GM23338 (cell line): ENCODE measurements at regions not wholly inside any gene's neighbourhood (a gene's known extent, or its start where the extent isn't known, plus 50 kb on each side); places are given as distances from the start of the nearest gene placed in this dataset.

Source experiments
- ATAC-seq: fragments of 200-7000 bp; cut with Tn5 transposase; 3 replicates; pipeline ENCODE4 v1.9.1; 2020
- DNase-seq: peaks from one replicate; pipeline ENCODE4 v3.0.0-alpha.2; 2015; ENCODE audit warnings: low spot score
- H2AFZ ChIP-seq: fragments of 200-600 bp; sonication (generic); 2 replicates; pipeline ENCODE4 v1.8.0; 2016; ENCODE audit warnings: antibody characterized with exemption, mild to moderate bottlenecking, moderate library complexity
- H3F3A ChIP-seq: fragments of 200-600 bp; sonication (generic); replicated peaks from 2 replicates; pipeline ENCODE4 v1.8.0; 2017; ENCODE audit warnings: antibody characterized with exemption, mixed run types, low read depth
- H3K27ac ChIP-seq: fragments of 200-600 bp; sonication (generic); 2 replicates; pipeline ENCODE4 v1.6.1; 2016; ENCODE audit warnings: low read depth
- H3K27me3 ChIP-seq: fragments of 200-600 bp; sonication (generic); 2 replicates; pipeline ENCODE4 v1.8.0; 2016; ENCODE audit warnings: mild to moderate bottlenecking, mixed run types, moderate library complexity; ENCODE audit not compliant: insufficient read depth
- H3K36me3 ChIP-seq: fragments of 200-600 bp; sonication (generic); 2 replicates; pipeline ENCODE4 v1.8.0; 2016; ENCODE audit warnings: mild to moderate bottlenecking; ENCODE audit not compliant: insufficient read depth
- H3K4me1 ChIP-seq: fragments of 200-600 bp; sonication (generic); 2 replicates; pipeline ENCODE4 v1.8.0; 2016; ENCODE audit warnings: mild to moderate bottlenecking, moderate library complexity; ENCODE audit not compliant: insufficient read depth
- H3K4me2 ChIP-seq: fragments of 200-600 bp; sonication (generic); 2 replicates; pipeline ENCODE4 v1.7.1; 2017; ENCODE audit warnings: mixed run types
- H3K4me3 ChIP-seq: fragments of 200-600 bp; sonication (generic); 2 replicates; pipeline ENCODE4 v1.6.1; 2016; ENCODE audit warnings: mixed run types
- H3K79me2 ChIP-seq: fragments of 200-600 bp; sonication (generic); replicated peaks from 2 replicates; pipeline ENCODE4 v1.8.0; 2017; ENCODE audit warnings: mild to moderate bottlenecking; ENCODE audit not compliant: insufficient read depth
- H3K9me2 ChIP-seq: fragments of 200-600 bp; sonication (generic); 2 replicates; pipeline ENCODE4 v1.8.0; 2017; ENCODE audit not compliant: insufficient read depth
- H4K20me1 ChIP-seq: fragments of 200-600 bp; sonication (generic); replicated peaks from 2 replicates; pipeline ENCODE4 v1.8.0; 2017; ENCODE audit warnings: mild to moderate bottlenecking; ENCODE audit not compliant: insufficient read depth
- H3K27ac Mint-ChIP-seq: 2 replicates; pipeline ENCODE4 v1.8.0; 2020; ENCODE audit warnings: inconsistent platforms, mild to moderate bottlenecking, moderate library complexity, mixed read lengths
- H3K27me3 Mint-ChIP-seq: 3 replicates; pipeline ENCODE4 v1.8.0; 2022; ENCODE audit warnings: low read depth, mild to moderate bottlenecking, moderate library complexity, mixed read lengths, inconsistent platforms; ENCODE audit not compliant: insufficient read depth, poor library complexity
- H3K36me3 Mint-ChIP-seq: 3 replicates; pipeline ENCODE4 v1.8.0; 2021; ENCODE audit warnings: low read depth, mild to moderate bottlenecking, inconsistent platforms, moderate library complexity, mixed read lengths
- H3K4me1 Mint-ChIP-seq: 3 replicates; pipeline ENCODE4 v1.8.0; 2020; ENCODE audit warnings: mild to moderate bottlenecking, inconsistent platforms, mixed read lengths
- H3K4me3 Mint-ChIP-seq: 3 replicates; pipeline ENCODE4 v1.8.0; 2021; ENCODE audit warnings: moderate library complexity, mild to moderate bottlenecking, inconsistent platforms, mixed read lengths
- H3K9me3 Mint-ChIP-seq: 3 replicates; pipeline ENCODE4 v1.8.0; 2020; ENCODE audit warnings: moderate library complexity, mild to moderate bottlenecking, inconsistent platforms, mixed read lengths
- CREB1 ChIP-seq: fragments of 250-450 bp; sonication (Bioruptor Pico); IDR thresholded peaks from 2 replicates; pipeline ENCODE4 v1.5.0; 2020; ENCODE audit warnings: low read depth, mild to moderate bottlenecking, moderate library complexity
- EZH2 ChIP-seq: fragments of 200-600 bp; sonication (generic); IDR thresholded peaks from one replicate; pipeline ENCODE4 v1.8.0; 2017; ENCODE audit warnings: antibody characterized with exemption, mild to moderate bottlenecking, low read depth; ENCODE audit not compliant: unreplicated experiment
- EZH2phosphoT487 ChIP-seq: fragments of 200-600 bp; sonication (generic); IDR thresholded peaks from one replicate; pipeline ENCODE4 v1.8.1; 2018; ENCODE audit warnings: antibody characterized with exemption; ENCODE audit not compliant: unreplicated experiment
- JUNB ChIP-seq: IDR thresholded peaks from one replicate; pipeline ENCODE4 v1.6.1; 2016; ENCODE audit warnings: antibody characterized with exemption; ENCODE audit not compliant: unreplicated experiment
- NANOG ChIP-seq: IDR thresholded peaks from 2 replicates; pipeline ENCODE4 v1.6.1; 2016; ENCODE audit warnings: antibody characterized with exemption, borderline replicate concordance
- POLR2AphosphoS5 ChIP-seq: IDR thresholded peaks from 2 replicates; pipeline ENCODE4 v1.6.1; 2016; ENCODE audit warnings: antibody characterized with exemption, low read depth
- REST ChIP-seq: IDR thresholded peaks from one replicate; pipeline ENCODE4 v1.6.1; 2018; ENCODE audit warnings: antibody characterized with exemption; ENCODE audit not compliant: unreplicated experiment
- ZNF114 ChIP-seq: fragments of 250-450 bp; sonication (Bioruptor Pico); IDR thresholded peaks from 2 replicates; pipeline ENCODE4 v1.5.0; 2020; ENCODE audit warnings: mild to moderate bottlenecking, moderate library complexity
- ZNF331 ChIP-seq: fragments of 250-450 bp; sonication (Bioruptor Pico); IDR thresholded peaks from 2 replicates; pipeline ENCODE4 v1.5.0; 2020; ENCODE audit warnings: low read depth, mild to moderate bottlenecking, moderate library complexity
- TF ChIP-seq, protein P1 (sequence below): fragments of 250-450 bp; sonication (Bioruptor Pico); IDR thresholded peaks from 2 replicates; pipeline ENCODE4 v1.5.0; 2020; ENCODE audit warnings: mild to moderate bottlenecking, moderate library complexity
- TF ChIP-seq, protein P2 (sequence below): IDR thresholded peaks from 2 replicates; pipeline ENCODE4 v1.6.1; 2016; ENCODE audit warnings: antibody characterized with exemption
- TF ChIP-seq, protein P3 (sequence below), 2 experiments: fragments of 200-600 bp in 1 of 2; sonication (generic) in 1 of 2; conservative IDR thresholded peaks; 2 replicates each; pipeline versions ENCODE4 v1.5.1 to v1.6.1; 2016 to 2017; ENCODE audit warnings: antibody characterized with exemption in 2 of 2, low read depth in 2 of 2, mild to moderate bottlenecking in 2 of 2, moderate library complexity in 1 of 2

DNA sequence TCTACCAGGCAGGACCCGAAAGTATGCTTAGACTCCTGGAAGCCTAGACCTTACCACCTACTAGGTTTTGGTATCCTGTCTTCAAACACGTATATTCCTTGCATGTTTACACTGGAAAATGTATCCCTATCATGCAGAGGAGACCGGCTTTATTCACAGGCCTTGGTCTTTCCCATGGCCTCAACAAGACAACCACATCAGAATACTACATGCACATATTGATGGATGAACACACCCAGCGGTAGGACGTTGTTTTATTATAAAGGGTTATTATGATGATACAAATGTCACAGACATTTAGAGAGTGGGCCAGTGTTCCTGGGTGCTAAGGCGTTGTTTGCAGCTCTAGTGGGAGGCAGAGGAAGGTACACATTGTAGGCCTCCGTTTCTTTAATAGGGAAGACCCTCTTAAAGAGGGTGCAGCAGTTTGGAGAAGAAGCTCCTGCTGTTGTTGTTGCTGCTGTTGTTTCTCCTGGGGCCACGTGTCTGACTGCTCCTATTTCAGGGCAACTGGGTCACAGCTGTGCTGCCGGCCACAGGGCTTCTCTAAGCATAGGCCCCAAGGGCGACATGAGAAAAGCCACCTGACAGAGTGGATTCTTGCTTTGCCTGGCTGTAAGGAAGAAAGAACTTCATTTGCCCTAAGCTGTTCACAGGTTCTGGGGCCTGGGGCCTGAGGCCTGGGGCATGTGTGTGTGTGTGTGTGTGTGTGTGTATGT is 98.3 kb upstream of the SASH1 start (continued):
- TF ChIP-seq, protein P1, sequence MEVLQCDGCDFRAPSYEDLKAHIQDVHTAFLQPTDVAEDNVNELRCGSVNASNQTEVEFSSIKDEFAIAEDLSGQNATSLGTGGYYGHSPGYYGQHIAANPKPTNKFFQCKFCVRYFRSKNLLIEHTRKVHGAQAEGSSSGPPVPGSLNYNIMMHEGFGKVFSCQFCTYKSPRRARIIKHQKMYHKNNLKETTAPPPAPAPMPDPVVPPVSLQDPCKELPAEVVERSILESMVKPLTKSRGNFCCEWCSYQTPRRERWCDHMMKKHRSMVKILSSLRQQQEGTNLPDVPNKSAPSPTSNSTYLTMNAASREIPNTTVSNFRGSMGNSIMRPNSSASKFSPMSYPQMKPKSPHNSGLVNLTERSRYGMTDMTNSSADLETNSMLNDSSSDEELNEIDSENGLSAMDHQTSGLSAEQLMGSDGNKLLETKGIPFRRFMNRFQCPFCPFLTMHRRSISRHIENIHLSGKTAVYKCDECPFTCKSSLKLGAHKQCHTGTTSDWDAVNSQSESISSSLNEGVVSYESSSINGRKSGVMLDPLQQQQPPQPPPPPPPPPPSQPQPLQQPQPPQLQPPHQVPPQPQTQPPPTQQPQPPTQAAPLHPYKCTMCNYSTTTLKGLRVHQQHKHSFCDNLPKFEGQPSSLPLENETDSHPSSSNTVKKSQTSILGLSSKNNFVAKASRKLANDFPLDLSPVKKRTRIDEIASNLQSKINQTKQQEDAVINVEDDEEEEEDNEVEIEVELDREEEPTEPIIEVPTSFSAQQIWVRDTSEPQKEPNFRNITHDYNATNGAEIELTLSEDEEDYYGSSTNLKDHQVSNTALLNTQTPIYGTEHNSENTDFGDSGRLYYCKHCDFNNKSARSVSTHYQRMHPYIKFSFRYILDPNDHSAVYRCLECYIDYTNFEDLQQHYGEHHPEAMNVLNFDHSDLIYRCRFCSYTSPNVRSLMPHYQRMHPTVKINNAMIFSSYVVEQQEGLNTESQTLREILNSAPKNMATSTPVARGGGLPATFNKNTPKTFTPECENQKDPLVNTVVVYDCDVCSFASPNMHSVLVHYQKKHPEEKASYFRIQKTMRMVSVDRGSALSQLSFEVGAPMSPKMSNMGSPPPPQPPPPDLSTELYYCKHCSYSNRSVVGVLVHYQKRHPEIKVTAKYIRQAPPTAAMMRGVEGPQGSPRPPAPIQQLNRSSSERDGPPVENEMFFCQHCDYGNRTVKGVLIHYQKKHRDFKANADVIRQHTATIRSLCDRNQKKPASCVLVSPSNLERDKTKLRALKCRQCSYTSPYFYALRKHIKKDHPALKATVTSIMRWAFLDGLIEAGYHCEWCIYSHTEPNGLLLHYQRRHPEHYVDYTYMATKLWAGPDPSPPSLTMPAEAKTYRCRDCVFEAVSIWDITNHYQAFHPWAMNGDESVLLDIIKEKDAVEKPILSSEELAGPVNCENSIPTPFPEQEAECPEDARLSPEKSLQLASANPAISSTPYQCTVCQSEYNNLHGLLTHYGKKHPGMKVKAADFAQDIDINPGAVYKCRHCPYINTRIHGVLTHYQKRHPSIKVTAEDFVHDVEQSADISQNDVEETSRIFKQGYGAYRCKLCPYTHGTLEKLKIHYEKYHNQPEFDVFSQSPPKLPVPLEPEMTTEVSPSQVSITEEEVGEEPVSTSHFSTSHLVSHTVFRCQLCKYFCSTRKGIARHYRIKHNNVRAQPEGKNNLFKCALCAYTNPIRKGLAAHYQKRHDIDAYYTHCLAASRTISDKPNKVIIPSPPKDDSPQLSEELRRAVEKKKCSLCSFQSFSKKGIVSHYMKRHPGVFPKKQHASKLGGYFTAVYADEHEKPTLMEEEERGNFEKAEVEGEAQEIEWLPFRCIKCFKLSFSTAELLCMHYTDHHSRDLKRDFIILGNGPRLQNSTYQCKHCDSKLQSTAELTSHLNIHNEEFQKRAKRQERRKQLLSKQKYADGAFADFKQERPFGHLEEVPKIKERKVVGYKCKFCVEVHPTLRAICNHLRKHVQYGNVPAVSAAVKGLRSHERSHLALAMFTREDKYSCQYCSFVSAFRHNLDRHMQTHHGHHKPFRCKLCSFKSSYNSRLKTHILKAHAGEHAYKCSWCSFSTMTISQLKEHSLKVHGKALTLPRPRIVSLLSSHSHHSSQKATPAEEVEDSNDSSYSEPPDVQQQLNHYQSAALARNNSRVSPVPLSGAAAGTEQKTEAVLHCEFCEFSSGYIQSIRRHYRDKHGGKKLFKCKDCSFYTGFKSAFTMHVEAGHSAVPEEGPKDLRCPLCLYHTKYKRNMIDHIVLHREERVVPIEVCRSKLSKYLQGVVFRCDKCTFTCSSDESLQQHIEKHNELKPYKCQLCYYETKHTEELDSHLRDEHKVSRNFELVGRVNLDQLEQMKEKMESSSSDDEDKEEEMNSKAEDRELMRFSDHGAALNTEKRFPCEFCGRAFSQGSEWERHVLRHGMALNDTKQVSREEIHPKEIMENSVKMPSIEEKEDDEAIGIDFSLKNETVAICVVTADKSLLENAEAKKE (CRISPR knock-in tag): no peak
- no peak for TF ChIP-seq EZH2

- Mint-ChIP-seq H3K27ac (no peak overlapping the region), H3K27me3 (peaks cover 10% of the 10 kb centered on the region), H3K4me1 (peaks cover 8% of the 10 kb centered on the region; the same call in 2 of the 3 replicates), H3K36me3 (no peaks in the 10 kb centered on the region), H3K4me3 (no peak overlapping the region), H3K9me3 (no peaks in the 10 kb centered on the region)
- Histone ChIP-seq H4K20me1 (no peaks in the 10 kb centered on the region), H3K27me3 (no peaks in the 10 kb centered on the region), H3K27ac (no peak overlapping the region), H2AFZ (no peak overlapping the region), H3K4me1 (no peaks in the 10 kb centered on the region), H3K79me2 (no peaks in the 10 kb centered on the region), H3K4me2 (no peak overlapping the region), H3K9me2 (no peaks in the 10 kb centered on the region; the same call in 1 of the 2 replicates), H3F3A (no peaks in the 10 kb centered on the region), H3K36me3 (no peaks in the 10 kb centered on the region), H3K4me3 (no peak overlapping the region)
- no peak for ATAC-seq
- no peak for DNase-seq
- TF ChIP-seq ZNF331 (CRISPR knock-in tag) (no peak), EZH2phosphoT487 (no peak), POLR2AphosphoS5 (no peak), REST (no peak), NANOG (no peak), ZNF114 (CRISPR knock-in tag) (no peak), JUNB (no peak), CREB1 (CRISPR knock-in tag) (no peak)
- TF ChIP-seq, protein P2, sequence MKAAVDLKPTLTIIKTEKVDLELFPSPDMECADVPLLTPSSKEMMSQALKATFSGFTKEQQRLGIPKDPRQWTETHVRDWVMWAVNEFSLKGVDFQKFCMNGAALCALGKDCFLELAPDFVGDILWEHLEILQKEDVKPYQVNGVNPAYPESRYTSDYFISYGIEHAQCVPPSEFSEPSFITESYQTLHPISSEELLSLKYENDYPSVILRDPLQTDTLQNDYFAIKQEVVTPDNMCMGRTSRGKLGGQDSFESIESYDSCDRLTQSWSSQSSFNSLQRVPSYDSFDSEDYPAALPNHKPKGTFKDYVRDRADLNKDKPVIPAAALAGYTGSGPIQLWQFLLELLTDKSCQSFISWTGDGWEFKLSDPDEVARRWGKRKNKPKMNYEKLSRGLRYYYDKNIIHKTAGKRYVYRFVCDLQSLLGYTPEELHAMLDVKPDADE: no peak
- TF ChIP-seq, protein P3, sequence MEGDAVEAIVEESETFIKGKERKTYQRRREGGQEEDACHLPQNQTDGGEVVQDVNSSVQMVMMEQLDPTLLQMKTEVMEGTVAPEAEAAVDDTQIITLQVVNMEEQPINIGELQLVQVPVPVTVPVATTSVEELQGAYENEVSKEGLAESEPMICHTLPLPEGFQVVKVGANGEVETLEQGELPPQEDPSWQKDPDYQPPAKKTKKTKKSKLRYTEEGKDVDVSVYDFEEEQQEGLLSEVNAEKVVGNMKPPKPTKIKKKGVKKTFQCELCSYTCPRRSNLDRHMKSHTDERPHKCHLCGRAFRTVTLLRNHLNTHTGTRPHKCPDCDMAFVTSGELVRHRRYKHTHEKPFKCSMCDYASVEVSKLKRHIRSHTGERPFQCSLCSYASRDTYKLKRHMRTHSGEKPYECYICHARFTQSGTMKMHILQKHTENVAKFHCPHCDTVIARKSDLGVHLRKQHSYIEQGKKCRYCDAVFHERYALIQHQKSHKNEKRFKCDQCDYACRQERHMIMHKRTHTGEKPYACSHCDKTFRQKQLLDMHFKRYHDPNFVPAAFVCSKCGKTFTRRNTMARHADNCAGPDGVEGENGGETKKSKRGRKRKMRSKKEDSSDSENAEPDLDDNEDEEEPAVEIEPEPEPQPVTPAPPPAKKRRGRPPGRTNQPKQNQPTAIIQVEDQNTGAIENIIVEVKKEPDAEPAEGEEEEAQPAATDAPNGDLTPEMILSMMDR (conservative IDR thresholded peaks at IDR 0.05; ENCODE audit: low read depth in 2 of 2): no peak
These were observed 95.1 kb upstream of the SASH1 start for GRCh38 chr6:148247386-148248063.
